22Rv1 (cell line): ENCODE measurements at regions not wholly inside any gene's neighbourhood (a gene's known extent, or its start where the extent isn't known, plus 50 kb on each side); places are given as distances from the start of the nearest gene placed in this dataset.

ENCODE experiments used
- H3K27ac ChIP-seq: fragments of 450-650 bp; 2 replicates; pipeline ENCODE4 v1.5.1; 2017
- CTCF ChIP-seq: fragments of 450-650 bp; IDR thresholded peaks from 2 replicates; pipeline ENCODE4 v1.5.1; 2017; ENCODE audit warnings: mild to moderate bottlenecking
- ZFX ChIP-seq: fragments of 450-650 bp; IDR thresholded peaks from 2 replicates; pipeline ENCODE4 v1.6.1; 2017; ENCODE audit warnings: antibody characterized with exemption, borderline replicate concordance

GRCh38 chr19:5228490-5228889 is 112.1 kb downstream of the PTPRS start:
- H3K27ac ChIP-seq = no peak overlapping the region
- TF ChIP-seq CTCF = no peak
- TF ChIP-seq ZFX = no peak

- TF ChIP-seq ZFX (no peak), CTCF (peak; percentile 73)
- H3K27ac ChIP-seq = no peak overlapping the region
These were observed 114.9 kb downstream of the PTPRS start for GRCh38 chr19:5225486-5226345.

- H3K27ac ChIP-seq = no peak overlapping the region
- TF ChIP-seq ZFX (no peak), CTCF (no peak)
These were observed 116.1 kb downstream of the PTPRS start for GRCh38 chr19:5224480-5224879.

- TF ChIP-seq ZFX = no peak
- TF ChIP-seq CTCF = no peak
- no peak overlapping the region for H3K27ac ChIP-seq
These were observed 117.7 kb downstream of the PTPRS start for GRCh38 chr19:5222821-5223321.

- TF ChIP-seq ZFX (no peak), CTCF (no peak)
- H3K27ac ChIP-seq = no peak overlapping the region
These were observed 118.4 kb downstream of the PTPRS start for GRCh38 chr19:5222178-5222577.

- TF ChIP-seq ZFX (no peak), CTCF (no peak)
- H3K27ac ChIP-seq = no peak overlapping the region
These were observed 119.7 kb downstream of the PTPRS start for GRCh38 chr19:5220866-5221265.

- H3K27ac ChIP-seq = no peak overlapping the region
- TF ChIP-seq CTCF (no peak), ZFX (no peak)
These were observed 120.3 kb downstream of the PTPRS start for GRCh38 chr19:5220361-5220760.
